ENCODE measurements at regions not wholly inside any gene's neighbourhood (a gene's known extent, or its start where the extent isn't known, plus 50 kb on each side); places are given as distances from the start of the nearest gene placed in this dataset.

GRCh38 chr5:160991205-160991604 is 139.2 kb upstream of the ATP10B start:
- intact Hi-C loops (cut with DNase I) = no loop called here
- 67 to 94% (median 86%) methylated on average over 1 of the region's 1 CpG for WGBS, 4 donors
- TF ChIP-seq CTCF (IDR thresholded peaks at IDR 0.05) (no peak), POLR2A (IDR thresholded peaks at IDR 0.05) (no peak)

GRCh38 chr5:160979385-160979784 is 127.4 kb upstream of the ATP10B start:
- Histone ChIP-seq H3K4me1 (no peaks in the 10 kb centered on the region), H3K27me3 (peaks cover 0 to 4% (median 0%) of the 10 kb centered on the region in 9 donors), H3K4me3 (no peak overlapping the region), H3K27ac (no peak overlapping the region), H3K9me3 (no peaks in the 10 kb centered on the region), H3K36me3 (no peaks in the 10 kb centered on the region)
- TF ChIP-seq POLR2A (IDR thresholded peaks at IDR 0.05) = no peak
- no peak for TF ChIP-seq CTCF (IDR thresholded peaks at IDR 0.05)
- no peak for DNase-seq
- WGBS, 4 donors = 54 to 77% (median 68%) methylated on average over 3 of the region's 3 CpGs
- intact Hi-C loops (cut with DNase I) = no loop called here
- no peak for ATAC-seq

More at GRCh38 chr5:160991205-160991604, 139.2 kb upstream of the ATP10B start:
- H3K4me3 ChIP-seq = no peak overlapping the region
- ATAC-seq (no peak), DNase-seq (no peak)
- H3K27ac ChIP-seq = no peak overlapping the region
- H3K9me3 ChIP-seq = no peaks in the 10 kb centered on the region
- H3K4me1 ChIP-seq = no peaks in the 10 kb centered on the region
- no peaks in the 10 kb centered on the region for H3K36me3 ChIP-seq
- H3K27me3 ChIP-seq = no peaks in the 10 kb centered on the region

GRCh38 chr5:160978944-160979343 is 126.9 kb upstream of the ATP10B start:
- Histone ChIP-seq H3K4me1 (no peaks in the 10 kb centered on the region), H3K36me3 (no peaks in the 10 kb centered on the region), H3K4me3 (no peak overlapping the region), H3K27ac (no peak overlapping the region), H3K27me3 (peaks cover 0 to 4% (median 0%) of the 10 kb centered on the region in 9 donors), H3K9me3 (no peaks in the 10 kb centered on the region)
- no peak for DNase-seq
- intact Hi-C loops (cut with DNase I) = no loop called here
- no peak for ATAC-seq
- TF ChIP-seq CTCF (IDR thresholded peaks at IDR 0.05) = no peak
- TF ChIP-seq POLR2A (IDR thresholded peaks at IDR 0.05) = no peak

- no peak overlapping the region for H3K27ac ChIP-seq
- no peak for TF ChIP-seq POLR2A (IDR thresholded peaks at IDR 0.05)
- no peak for TF ChIP-seq CTCF (IDR thresholded peaks at IDR 0.05)
- ATAC-seq = no peak
- WGBS, 4 donors = 19 to 33% (median 26%) methylated on average over 2 of the region's 2 CpGs
- H3K36me3 ChIP-seq = no peaks in the 10 kb centered on the region
- H3K4me1 ChIP-seq = no peaks in the 10 kb centered on the region
- intact Hi-C loops (cut with DNase I) = no loop called here
- H3K4me3 ChIP-seq = no peak overlapping the region
- H3K27me3 ChIP-seq = peaks cover 0 to 4% (median 0%) of the 10 kb centered on the region in 9 donors
- no peaks in the 10 kb centered on the region for H3K9me3 ChIP-seq
- no peak for DNase-seq
These were observed 124.2 kb upstream of the ATP10B start for GRCh38 chr5:160976181-160976580.
